ENCODE measurements at regions not wholly inside any gene's neighbourhood (a gene's known extent, or its start where the extent isn't known, plus 50 kb on each side); places are given as distances from the start of the nearest gene placed in this dataset.
"Not testable (repeated sequence)": the region's sequence is repeated elsewhere in the genome, so short reads cannot be mapped to it uniquely, and the experiment has no call there.

DNA sequence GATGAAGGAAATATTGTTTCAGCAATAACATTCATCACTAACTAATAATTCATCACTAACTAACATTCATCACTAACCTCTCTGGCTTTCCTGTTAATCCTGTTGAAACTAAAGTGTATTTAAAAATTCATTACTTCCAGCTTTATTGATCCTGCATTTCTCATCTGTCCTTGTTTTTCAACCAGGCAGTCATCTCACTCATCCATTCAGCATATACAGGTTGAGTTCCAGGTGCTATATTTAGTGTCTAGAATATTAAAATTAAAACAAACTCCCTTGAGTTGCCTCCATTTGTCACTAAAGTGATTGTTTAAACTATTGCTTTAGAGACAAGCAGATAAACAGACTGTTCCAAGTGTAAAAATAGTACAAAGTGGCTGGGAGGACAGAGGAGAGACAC is 58.1 kb downstream of the ATXN7L3B start:
- no peak for DNase-seq (ENCODE audit: low read depth in 2 of 2)

DNA sequence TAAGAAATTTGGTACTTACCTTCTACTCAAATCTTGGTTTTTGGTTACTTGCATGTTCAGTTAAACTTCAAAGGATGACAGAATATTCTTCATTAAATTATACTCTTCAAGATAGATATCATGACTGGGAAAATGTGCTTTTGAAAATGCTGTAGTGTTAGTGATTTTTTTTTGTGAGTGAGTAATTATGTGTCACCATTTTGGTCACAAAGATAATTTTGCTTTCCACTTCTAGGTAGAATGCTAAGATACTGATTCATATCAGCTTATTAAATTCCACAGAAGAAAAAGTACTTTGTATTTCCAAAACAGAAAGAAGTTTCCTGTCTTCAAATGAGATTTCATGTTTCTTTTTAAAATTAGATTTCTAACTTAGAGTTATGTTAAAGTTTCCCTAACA is 61.2 kb downstream of the ATXN7L3B start:
- no peak for DNase-seq (ENCODE audit: low read depth in 2 of 2)

- DNase-seq (ENCODE audit: low read depth in 2 of 2) = no peak
Observed at GRCh38 chr12:74599932-74600331, 62.3 kb downstream of the ATXN7L3B start.

- not testable (repeated sequence) for DNase-seq (ENCODE audit: low read depth in 2 of 2)
Observed at GRCh38 chr12:74600817-74601216, 63.2 kb downstream of the ATXN7L3B start.

GRCh38 chr12:74602881-74603672 is 65.4 kb downstream of the ATXN7L3B start:
- DNase-seq (ENCODE audit: low read depth in 2 of 2) = no peak

- DNase-seq (ENCODE audit: low read depth in 2 of 2) = no peak
Observed at GRCh38 chr12:74608231-74608775, 70.7 kb downstream of the ATXN7L3B start.

DNA sequence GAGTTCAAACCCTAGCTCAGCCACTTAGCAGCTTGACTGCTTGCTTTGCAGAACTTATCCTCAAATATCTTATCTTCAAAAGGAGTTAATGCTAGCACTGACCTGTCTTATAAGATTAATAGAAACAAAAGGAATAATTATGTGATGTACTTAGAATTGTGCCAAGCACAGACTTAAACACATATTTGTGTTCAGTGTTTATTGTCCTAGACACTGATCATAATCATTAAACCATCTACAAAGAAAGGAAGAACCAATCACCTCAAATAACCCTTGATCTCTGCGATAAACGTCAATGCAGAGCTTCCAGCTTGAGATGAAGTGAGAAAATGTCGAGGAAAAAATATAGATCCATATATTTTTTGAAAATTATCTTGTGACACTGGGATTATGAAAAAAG is 73.1 kb downstream of the ATXN7L3B start:
- no peak for DNase-seq (ENCODE audit: low read depth in 2 of 2)

DNA sequence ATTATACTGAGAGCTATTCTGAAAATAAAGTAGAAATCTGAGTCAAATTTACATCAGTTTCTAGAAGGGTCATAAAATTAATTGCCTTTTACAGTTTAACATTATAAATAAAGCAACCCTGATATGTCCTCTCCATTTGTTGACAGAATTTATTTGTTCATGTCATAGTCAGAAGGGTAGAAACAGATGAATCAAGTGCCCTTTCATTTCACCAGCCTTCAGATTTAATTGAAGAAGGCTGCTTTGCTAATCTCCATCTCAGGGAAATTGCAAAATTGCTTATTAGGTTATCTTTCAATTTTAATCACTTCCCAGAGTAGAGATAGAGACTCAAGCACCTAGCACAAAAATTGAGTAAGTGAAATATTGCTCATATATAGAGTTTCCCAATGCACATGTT is 76.8 kb downstream of the ATXN7L3B start:
- no peak for DNase-seq (ENCODE audit: low read depth in 2 of 2)

- DNase-seq (ENCODE audit: low read depth in 2 of 2) = no peak
Observed at GRCh38 chr12:74619084-74619483, 81.4 kb downstream of the ATXN7L3B start.

DNA sequence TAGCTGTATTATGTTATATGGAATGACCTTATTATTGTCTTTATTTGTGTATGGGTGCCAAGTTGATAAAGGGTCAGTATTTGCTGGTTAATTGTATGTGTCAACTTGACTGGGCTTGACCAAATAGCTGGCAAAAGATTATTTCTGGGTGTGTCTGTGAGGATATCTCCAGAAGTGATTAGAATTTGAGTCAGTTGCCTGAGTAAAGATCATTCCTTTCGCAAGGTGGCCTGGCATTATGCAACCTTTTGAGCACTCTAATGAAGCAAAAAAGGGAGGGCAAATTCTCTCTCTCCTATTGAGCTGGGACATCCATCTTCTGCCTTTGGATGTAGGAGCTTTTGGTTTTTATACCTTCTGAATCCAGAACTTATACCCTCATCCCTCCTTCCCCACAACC is 82.2 kb downstream of the ATXN7L3B start:
- no peak for DNase-seq (ENCODE audit: low read depth in 2 of 2)

GRCh38 chr12:74620921-74621320 is 83.3 kb downstream of the ATXN7L3B start:
- DNase-seq (ENCODE audit: low read depth in 2 of 2) = no peak

DNA sequence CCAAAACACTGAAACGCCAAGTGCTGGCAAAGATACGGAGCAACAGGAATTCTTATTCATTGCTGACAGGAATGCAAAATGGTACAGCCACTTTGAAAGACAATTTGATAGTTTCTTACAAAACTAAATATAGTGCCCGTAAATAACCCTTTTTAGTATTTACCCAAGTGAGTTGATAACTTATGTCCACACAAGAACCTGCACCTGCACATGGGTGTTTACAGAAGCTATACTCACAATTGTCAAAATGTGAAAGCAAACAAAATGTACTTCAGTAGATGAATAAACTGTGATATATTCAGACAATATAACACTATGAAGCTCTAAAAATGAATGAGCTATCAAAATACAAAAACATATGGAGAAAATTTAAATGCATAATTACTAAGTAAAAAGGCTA is 86.6 kb downstream of the ATXN7L3B start:
- DNase-seq (ENCODE audit: low read depth in 2 of 2) = no peak

GRCh38 chr12:74626397-74626796 is 88.8 kb downstream of the ATXN7L3B start:
- no peak for DNase-seq (ENCODE audit: low read depth in 2 of 2)

DNA sequence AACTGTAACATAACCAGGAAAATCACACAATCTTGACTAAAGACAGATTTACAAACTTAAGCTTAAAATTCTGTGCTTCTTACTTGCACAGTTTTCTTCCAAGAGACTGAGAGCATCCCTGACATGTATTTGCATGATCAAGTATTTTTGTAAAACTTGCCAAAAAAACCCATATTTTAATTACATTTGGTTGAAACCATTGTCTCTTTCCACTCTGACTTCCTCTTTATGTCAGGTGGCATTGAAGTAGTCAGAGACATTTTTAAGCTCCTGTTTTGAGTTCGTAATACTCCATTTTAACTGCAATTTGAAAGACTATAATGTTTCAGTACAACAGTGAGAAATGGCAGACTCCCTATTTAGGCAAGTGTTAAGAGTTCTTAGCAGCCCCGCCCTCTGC is 103.6 kb downstream of the ATXN7L3B start:
- DNase-seq (ENCODE audit: low read depth in 2 of 2) = no peak

DNA sequence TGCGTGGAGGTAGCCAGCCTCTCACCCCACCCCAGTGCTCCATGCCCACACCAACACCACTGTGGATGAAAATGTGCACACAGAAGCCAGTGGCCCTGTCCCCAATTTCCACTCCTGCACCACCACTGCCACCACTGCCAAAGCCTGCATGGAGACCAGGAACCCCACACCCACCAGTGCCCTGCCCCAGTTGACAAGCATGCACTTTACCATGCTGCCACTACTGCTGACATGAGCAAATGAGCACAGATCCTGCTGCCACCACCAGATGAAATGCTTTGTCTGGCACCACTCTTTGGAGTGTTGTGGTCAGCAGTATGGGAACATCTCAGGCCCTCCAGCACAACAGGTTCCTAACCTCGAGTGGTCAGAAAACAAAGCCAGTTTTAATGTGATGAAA is 104.1 kb downstream of the ATXN7L3B start:
- no peak for DNase-seq (ENCODE audit: low read depth in 2 of 2)

DNA sequence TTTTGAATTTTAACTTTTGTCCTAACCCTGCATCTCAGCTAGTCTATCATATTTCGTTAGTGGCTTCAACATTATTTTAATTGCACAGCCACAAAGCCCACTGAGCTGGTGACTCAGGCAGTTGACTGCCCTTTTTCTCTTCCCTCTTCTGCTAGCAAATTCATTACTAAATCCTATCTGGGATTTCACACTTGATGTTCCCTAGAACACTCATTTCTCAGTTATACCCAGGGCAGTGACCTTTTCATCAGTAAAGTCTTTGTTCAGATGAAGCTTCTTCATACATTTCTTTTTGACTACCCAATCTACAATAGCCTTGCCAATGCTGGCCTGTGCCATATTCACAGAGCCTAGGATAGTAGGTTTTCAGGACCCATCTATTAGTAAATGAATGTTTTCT is 107.0 kb downstream of the ATXN7L3B start:
- DNase-seq (ENCODE audit: low read depth in 2 of 2) = no peak

GRCh38 chr12:74646831-74647230 is 109.2 kb downstream of the ATXN7L3B start:
- DNase-seq (ENCODE audit: low read depth in 2 of 2) = no peak

DNA sequence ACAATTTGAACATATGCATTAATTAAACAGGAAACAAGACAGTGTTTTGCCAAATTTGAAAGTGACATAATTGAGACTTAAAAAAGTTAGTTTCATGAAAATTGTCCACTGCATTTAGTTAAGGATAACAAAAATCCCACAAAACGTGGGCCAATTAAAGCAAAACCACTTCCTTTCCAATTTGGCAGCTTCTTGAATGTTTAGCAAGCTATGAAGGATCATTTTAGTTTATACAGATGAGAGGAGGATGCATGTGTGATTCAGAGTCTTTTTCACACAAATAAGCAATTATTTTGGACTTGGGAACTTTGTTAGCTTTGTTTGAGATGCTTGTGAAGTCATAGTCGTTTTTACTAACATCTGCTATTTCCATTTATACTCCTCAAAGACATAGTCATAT is 109.6 kb downstream of the ATXN7L3B start:
- DNase-seq (ENCODE audit: low read depth in 2 of 2) = no peak

- no peak for DNase-seq (ENCODE audit: low read depth in 2 of 2)
Observed at GRCh38 chr12:74656251-74656650, 118.6 kb downstream of the ATXN7L3B start.

DNA sequence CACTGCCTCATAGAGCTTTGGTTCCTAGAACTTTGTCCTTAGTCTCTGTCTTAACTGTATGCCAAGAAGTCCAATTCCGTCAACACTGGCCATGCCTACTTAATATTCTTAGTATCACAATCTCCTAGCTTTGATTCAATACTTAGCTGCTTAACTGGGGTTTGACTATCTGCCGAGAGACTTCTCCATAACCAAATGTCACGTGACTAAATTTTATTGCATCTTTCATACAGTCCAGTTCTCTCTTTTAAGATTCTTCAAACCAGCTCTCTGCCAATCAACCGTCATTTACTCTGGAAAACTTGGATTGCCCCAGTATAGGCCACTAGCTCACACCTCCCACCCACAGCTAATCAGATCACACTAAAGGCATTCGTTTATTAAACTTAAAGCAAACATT is 122.8 kb downstream of the ATXN7L3B start:
- no peak for DNase-seq (ENCODE audit: low read depth in 2 of 2)

DNA sequence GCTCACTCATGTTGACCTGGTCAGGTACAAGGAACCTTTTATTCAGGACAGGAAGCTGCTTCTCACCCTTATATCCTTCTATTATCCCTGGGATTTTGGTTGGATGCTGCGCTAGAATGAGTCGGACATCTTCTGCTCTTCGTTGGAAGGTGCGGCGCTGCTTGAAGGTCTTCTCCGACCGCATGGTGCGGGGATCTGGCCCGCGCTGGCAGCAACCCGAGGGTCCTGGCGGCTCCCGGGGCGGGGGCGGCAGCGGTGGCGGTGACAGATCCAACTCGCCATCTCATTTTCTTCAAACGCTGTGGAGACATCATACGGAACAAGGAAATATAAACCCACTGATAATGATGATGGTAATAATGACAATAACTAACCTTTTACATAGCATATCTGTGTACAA is 126.3 kb downstream of the ATXN7L3B start:
- DNase-seq (ENCODE audit: low read depth in 2 of 2) = no peak

DNA sequence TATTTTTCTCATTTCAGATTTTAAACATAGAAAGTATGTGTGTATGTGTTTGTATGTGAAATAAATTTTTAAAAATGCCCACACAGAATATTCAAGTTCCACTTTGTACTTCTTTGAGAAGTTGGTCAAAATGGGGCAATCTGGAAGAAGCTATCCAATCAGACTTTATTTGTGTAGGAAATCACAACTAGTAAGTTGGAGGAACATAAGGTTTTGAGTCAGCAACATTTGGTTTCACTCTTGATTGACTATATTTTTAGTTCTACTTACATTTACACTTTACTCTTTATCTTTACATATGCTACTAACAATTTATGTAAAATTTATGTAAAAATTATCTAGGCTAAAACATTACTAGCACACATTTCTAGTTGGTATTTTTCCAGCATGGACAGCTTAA is 128.1 kb downstream of the ATXN7L3B start:
- DNase-seq (ENCODE audit: low read depth in 2 of 2) = no peak

DNA sequence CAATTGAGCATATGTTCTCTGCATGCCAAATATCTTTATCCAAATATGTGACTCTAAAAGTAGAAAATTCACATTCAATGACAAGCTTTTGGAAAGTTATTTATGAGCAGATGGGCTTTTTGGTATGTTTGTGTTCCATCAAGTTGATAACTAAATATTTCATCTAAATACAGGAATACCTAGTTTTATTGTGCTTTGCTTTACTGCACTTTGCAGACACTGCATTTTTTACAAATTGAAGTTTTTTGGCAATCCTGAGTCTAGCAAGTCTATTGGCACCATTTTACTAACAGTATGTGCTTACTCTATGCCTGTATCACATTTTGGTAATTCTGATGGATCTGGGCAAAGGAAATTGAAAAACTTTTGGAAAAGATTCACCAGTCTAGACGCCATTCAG is 133.8 kb downstream of the ATXN7L3B start:
- DNase-seq (ENCODE audit: low read depth in 2 of 2) = no peak

DNA sequence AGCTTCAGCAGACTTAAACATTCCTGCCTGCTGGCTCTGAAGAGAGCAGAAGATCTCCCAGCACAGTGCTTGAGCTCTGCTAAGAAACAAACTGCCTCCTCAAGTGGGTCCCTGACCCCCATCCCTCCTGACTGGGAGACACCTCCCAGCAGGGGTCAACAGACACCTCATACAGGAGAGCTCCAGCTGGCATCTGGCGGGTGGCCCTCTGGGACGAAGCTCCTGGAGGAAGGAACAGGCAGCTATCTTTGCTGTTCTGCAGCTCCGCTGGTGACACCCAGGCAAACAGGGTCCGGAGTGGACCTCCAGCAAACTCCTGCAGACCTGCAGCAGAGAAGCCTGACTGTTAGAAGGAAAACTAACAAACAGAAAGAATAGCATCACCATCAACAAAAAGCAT is 139.3 kb downstream of the ATXN7L3B start:
- DNase-seq (ENCODE audit: low read depth in 2 of 2) = not testable (repeated sequence)

All from dermis microvascular lymphatic vessel endothelial cell (primary cell).